ENCODE measurements at regions not wholly inside any gene's neighbourhood (a gene's known extent, or its start where the extent isn't known, plus 50 kb on each side); places are given as distances from the start of the nearest gene placed in this dataset.

DNA sequence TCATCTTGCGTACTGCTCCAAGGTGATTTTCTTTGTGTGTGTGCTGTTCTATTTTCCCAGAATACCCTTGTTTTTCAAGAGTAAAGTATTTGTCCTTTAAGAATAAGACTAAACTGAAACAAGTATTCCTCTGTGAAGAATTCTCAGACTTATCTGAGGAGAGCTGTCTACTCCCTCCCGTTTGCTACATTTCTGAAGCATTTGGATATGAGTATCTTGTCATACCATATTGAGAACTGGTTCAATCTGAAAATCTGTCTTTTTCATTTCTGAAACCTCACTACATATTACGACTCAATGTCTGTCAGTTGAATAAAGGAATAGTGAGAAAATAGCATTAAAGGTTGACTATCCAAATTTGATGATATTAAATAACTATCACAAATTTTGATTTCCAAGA, 159.4 kb downstream of the PMAIP1 start:
- H3K27me3 Mint-ChIP-seq = peaks cover 2% of the 10 kb centered on the region
- H3K27ac Mint-ChIP-seq = no peak overlapping the region
- no peaks in the 10 kb centered on the region for H3K36me3 Mint-ChIP-seq
- no peaks in the 10 kb centered on the region for H3K4me1 Mint-ChIP-seq
- no peaks in the 10 kb centered on the region for H3K9me3 Mint-ChIP-seq
- POLR2A ChIA-PET = no interaction called here
- no peak overlapping the region for H3K4me3 Mint-ChIP-seq
- ATAC-seq (ENCODE audit: low read depth) (no peak), DNase-seq (no peak)

DNA sequence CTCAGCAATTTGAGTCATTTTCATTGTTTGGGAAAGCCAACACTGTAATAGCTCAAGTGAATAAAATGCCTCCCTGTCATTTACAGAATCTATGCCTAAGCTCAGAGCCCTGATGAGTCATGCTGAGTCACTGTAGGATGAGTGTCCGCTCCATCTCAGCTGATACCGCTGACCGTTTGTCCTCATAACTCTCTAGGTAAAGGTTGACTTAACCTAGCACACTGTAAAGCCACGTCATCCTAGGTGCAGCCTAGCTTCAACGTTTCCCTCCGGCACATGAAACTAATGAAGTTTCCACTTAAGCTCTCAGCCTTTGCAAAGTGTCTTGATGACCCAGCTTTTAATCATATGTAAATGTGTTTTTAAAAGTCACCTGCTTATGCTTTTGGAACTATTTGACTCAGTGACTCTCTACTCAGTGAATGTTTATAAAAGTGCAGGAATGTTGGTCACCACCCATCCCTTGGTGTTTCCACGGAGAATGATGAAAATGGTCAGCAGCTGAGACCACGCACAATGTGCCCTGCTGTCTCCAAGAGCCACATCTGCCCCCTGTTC, 154.0 kb downstream of the PMAIP1 start:
- H3K9me3 Mint-ChIP-seq = peaks cover 1% of the 10 kb centered on the region
- POLR2A ChIA-PET = no interaction called here
- H3K36me3 Mint-ChIP-seq = no peaks in the 10 kb centered on the region
- H3K4me3 Mint-ChIP-seq = no peak overlapping the region
- no peaks in the 10 kb centered on the region for H3K27me3 Mint-ChIP-seq
- H3K27ac Mint-ChIP-seq = no peak overlapping the region
- DNase-seq (no peak), ATAC-seq (ENCODE audit: low read depth) (no peak)
- no peaks in the 10 kb centered on the region for H3K4me1 Mint-ChIP-seq

DNA sequence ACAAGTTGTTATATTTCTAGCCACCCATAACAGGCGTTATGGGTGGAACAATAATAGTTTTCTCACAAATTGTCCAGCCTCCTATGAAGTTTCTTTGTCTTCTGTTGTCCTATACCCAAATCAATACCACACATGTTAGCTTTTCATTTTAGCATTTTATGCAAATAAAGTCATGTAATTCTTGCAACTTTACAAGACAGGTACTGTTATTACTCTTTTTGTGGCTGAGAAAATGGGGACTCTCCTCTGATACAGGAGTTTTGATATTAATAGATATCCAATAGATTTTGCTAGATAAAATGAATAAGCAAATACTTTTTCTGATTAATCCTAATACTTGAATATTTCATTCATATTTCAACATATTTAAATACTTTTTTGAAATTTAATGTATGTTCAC, 151.0 kb downstream of the PMAIP1 start:
- ATAC-seq (ENCODE audit: low read depth) (no peak), DNase-seq (no peak)
- H3K4me3 Mint-ChIP-seq = no peak overlapping the region
- H3K36me3 Mint-ChIP-seq = no peaks in the 10 kb centered on the region
- H3K27ac Mint-ChIP-seq = no peak overlapping the region
- H3K4me1 Mint-ChIP-seq = no peaks in the 10 kb centered on the region
- POLR2A ChIA-PET = no interaction called here
- peaks cover 1% of the 10 kb centered on the region for H3K9me3 Mint-ChIP-seq
- peaks cover 2% of the 10 kb centered on the region for H3K27me3 Mint-ChIP-seq

DNA sequence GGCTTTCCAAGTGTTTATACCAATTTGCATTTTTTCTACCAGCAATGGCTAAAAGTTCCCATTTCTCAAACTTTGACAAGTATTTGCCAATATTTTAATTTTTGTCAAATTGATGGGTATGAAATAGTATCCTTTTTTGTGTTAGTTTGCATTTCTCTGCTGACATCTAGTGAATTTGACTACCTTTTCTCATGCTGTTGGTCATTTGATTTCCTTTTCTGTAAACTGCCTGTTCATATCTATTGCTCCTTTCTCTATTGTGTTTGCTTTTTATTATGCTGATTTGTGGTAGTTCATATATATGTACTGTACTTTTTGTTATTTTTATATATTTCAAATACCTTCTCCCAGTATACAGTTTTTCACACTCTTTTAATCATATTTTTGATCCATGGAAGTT, 149.4 kb downstream of the PMAIP1 start:
- H3K27ac Mint-ChIP-seq = no peak overlapping the region
- no peaks in the 10 kb centered on the region for H3K36me3 Mint-ChIP-seq
- no peak overlapping the region for H3K4me3 Mint-ChIP-seq
- H3K4me1 Mint-ChIP-seq = no peaks in the 10 kb centered on the region
- H3K9me3 Mint-ChIP-seq = peaks cover 1% of the 10 kb centered on the region
- H3K27me3 Mint-ChIP-seq = peaks cover 2% of the 10 kb centered on the region
- ATAC-seq (ENCODE audit: low read depth) (no peak), DNase-seq (no peak)
- POLR2A ChIA-PET = no interaction called here

DNA sequence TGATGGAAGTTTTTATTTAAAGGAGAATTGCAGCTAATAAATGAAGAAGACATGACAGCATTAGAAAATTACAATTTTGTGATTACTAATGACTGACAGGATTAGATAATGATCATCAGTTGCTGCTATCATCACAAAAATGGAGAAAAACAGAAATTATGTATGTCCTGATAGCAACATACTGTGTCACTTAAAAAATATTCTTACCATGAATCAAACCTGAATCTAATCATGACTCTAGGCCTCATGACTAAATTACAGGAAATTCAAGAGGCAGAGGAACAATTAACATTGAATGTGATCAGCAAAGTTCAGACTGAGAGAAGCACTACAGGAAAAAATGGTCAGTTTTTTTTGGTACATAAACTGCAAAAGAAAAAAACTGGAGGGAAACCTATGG, 147.8 kb downstream of the PMAIP1 start:
- Mint-ChIP-seq H3K4me1 (no peaks in the 10 kb centered on the region), H3K27ac (no peak overlapping the region), H3K27me3 (peaks cover 2% of the 10 kb centered on the region), H3K4me3 (no peak overlapping the region), H3K36me3 (no peaks in the 10 kb centered on the region), H3K9me3 (peaks cover 1% of the 10 kb centered on the region)
- ATAC-seq (ENCODE audit: low read depth) (no peak), DNase-seq (no peak)
- POLR2A ChIA-PET = no interaction called here

DNA sequence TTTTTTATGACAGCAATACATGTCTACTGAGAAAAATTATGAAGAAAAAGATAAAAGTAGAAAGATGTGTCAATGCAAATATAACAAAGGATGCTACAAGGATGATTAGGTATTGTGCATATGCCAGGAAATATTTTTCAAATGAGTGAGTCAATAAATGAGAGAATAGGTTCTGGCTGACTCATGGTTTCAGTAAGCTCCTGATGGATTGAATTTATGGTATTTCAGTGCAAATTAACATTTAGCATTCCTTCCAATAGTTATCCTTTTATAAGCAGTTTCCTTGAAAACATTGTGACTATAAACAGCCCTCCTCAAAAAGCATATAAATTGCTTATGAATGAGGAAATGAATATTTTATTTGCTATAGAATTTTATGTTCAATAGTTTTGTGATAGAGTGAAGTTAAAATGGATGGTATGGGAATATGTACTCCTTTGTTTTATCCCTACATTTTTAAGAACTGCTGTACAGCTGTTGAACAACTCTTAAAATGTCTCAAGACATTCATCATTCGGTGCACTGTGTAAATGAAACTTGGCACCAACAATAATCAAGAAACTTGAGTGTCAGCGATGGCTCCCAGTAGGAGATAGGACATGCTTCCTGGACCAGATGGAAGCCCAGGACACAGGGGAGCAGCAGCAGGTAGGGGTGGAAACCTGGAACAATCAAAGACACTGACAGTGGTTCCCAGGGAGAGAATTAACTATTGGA, 144.7 kb downstream of the PMAIP1 start:
- Mint-ChIP-seq H3K27ac (no peak overlapping the region), H3K4me3 (no peak overlapping the region), H3K9me3 (peaks cover 1% of the 10 kb centered on the region), H3K36me3 (no peaks in the 10 kb centered on the region), H3K4me1 (no peaks in the 10 kb centered on the region), H3K27me3 (peaks cover 2% of the 10 kb centered on the region)
- no peak for ATAC-seq (ENCODE audit: low read depth)
- POLR2A ChIA-PET = no interaction called here
- no peak for DNase-seq

DNA sequence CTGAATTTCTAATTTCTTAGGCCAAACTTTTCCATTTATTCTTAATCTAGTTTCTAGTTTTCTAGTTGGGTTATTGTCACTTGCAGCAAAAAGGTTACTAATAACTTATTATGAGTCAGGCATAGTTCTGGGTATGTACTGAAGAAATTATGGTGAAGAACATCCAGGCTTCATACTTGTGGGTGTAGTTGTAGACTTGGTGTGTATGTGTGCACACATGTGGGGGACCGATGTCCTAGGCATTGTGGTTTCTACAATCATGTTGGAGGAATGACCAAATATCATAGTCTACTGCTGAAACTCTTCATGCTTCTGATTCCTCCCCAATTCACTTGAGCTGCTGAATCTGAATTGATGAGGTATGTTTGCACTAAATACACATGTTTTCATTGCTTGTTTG, 141.2 kb downstream of the PMAIP1 start:
- DNase-seq (no peak), ATAC-seq (ENCODE audit: low read depth) (no peak)
- H3K4me3 Mint-ChIP-seq = no peak overlapping the region
- no peaks in the 10 kb centered on the region for H3K36me3 Mint-ChIP-seq
- no peaks in the 10 kb centered on the region for H3K4me1 Mint-ChIP-seq
- no peak overlapping the region for H3K27ac Mint-ChIP-seq
- no peaks in the 10 kb centered on the region for H3K9me3 Mint-ChIP-seq
- POLR2A ChIA-PET = no interaction called here
- H3K27me3 Mint-ChIP-seq = no peaks in the 10 kb centered on the region

DNA sequence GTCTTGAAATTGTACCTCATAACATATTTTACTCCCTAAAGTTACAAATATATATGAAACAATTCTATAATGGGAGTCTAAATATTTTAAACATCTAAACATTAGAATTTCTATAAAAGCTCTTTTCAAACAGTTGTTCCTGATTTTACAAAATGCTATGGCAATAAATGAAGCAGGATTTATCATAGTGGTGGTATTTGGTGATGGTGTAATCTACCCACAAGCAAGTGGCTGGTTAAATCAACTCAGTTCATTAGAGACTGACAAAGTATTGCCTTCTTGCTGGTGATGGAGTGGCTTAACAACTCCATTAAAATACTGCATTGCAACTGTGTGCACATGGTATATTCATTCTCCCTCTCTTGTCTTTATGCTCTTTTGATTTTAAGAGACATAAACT, 138.9 kb downstream of the PMAIP1 start:
- H3K27me3 Mint-ChIP-seq = no peaks in the 10 kb centered on the region
- H3K36me3 Mint-ChIP-seq = no peaks in the 10 kb centered on the region
- H3K27ac Mint-ChIP-seq = no peak overlapping the region
- no peak overlapping the region for H3K4me3 Mint-ChIP-seq
- DNase-seq (no peak), ATAC-seq (ENCODE audit: low read depth) (no peak)
- no peaks in the 10 kb centered on the region for H3K4me1 Mint-ChIP-seq
- POLR2A ChIA-PET = no interaction called here
- H3K9me3 Mint-ChIP-seq = no peaks in the 10 kb centered on the region

DNA sequence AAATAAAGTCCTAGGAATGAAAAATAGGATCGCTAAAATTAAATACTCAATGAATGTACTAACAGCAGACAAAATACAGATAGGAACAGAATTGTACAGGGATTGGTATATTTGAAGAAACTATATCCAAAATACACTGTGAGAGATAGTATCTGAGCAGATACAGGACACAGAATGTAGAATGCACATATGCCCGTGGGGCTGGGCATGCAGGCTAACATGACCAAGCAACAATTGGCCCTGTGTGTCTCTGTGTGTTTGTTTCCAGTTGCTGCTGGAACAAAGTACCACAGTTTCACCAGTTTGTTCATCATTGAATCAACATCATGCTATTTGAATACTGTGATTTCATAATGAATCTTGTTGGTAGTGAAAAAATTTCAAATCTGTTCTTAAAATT, 127.6 kb downstream of the PMAIP1 start:
- peaks cover 5% of the 10 kb centered on the region for H3K27me3 Mint-ChIP-seq
- H3K4me1 Mint-ChIP-seq = no peaks in the 10 kb centered on the region
- no peaks in the 10 kb centered on the region for H3K9me3 Mint-ChIP-seq
- POLR2A ChIA-PET = no interaction called here
- no peak for ATAC-seq (ENCODE audit: low read depth)
- H3K4me3 Mint-ChIP-seq = no peak overlapping the region
- H3K36me3 Mint-ChIP-seq = no peaks in the 10 kb centered on the region
- H3K27ac Mint-ChIP-seq = no peak overlapping the region
- DNase-seq = no peak

DNA sequence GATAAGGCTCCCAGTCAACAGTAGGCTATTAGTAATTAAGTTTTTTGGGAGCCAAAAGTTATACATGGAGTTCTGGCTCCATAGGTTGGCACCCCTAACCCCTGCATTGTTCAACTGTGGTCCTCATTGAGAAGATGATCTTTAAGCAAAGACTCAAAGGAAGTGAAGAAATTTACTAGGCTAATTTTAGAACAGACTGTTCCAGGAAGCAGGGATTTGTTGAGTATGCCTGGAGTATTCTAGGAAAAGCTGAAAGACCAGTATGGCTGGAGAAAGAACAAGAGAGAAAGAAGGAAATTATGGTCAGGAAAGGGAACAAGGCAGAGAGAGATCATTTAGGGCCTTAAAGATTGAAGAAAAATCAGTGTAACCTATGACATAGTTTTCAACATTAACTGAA, 125.1 kb downstream of the PMAIP1 start:
- ATAC-seq (ENCODE audit: low read depth) = no peak
- H3K27ac Mint-ChIP-seq = no peak overlapping the region
- no peak overlapping the region for H3K4me3 Mint-ChIP-seq
- no peaks in the 10 kb centered on the region for H3K9me3 Mint-ChIP-seq
- no peaks in the 10 kb centered on the region for H3K36me3 Mint-ChIP-seq
- no peak for DNase-seq
- peaks cover 10% of the 10 kb centered on the region for H3K27me3 Mint-ChIP-seq
- POLR2A ChIA-PET = no interaction called here
- no peaks in the 10 kb centered on the region for H3K4me1 Mint-ChIP-seq

DNA sequence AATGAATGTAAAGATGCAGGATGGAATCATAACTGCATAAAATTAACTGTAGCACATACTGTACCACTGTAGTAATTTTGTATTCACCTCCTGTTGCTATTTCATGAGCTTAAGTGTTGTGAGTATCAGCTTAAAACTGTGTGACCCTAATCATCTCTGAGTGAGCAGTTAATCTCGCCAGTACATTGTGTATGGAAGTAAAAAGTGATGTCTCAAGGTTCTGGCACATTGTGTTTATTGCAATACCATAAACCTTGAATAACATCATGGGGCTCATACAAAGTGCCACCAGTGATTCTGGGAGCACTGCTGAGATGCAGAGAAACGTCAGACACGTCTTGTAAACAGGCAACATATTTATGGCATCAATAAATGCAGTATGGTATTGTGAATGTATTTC, 124.5 kb downstream of the PMAIP1 start:
- Mint-ChIP-seq H3K4me1 (no peaks in the 10 kb centered on the region), H3K4me3 (no peak overlapping the region), H3K36me3 (no peaks in the 10 kb centered on the region), H3K9me3 (no peaks in the 10 kb centered on the region), H3K27ac (no peak overlapping the region), H3K27me3 (peaks cover 10% of the 10 kb centered on the region)
- POLR2A ChIA-PET = no interaction called here
- DNase-seq (no peak), ATAC-seq (ENCODE audit: low read depth) (no peak)

DNA sequence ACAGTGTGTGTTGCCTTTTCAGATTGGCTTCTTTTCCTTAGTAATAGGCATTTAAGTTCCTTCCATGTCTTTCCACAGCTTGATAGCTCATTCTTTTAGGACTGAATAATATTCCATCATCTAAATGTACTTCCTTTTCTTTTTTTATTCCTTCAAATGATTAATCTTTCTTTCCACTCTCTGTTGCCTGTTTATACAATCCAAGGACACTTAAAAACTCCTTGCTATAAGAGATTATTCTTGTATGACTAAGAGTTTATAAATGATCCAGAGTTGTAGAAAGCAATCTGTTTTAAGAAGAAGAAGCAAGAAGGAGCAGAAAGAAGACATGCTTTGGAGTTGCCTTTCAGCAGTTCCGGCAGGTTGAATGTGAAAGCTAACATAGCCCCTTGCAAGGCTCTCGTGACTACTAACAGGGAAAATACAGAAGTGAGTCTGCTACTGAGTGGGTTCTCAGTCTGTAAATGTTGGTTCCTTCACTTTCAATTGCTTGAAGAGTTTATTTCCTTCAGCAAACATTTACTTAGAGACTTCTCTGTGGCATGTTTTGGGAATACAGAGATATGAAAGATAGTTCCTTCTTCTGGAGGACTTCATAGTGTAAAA, 123.0 kb downstream of the PMAIP1 start:
- no peak for DNase-seq
- no peaks in the 10 kb centered on the region for H3K9me3 Mint-ChIP-seq
- H3K27me3 Mint-ChIP-seq = peaks cover 10% of the 10 kb centered on the region
- no peak for ATAC-seq (ENCODE audit: low read depth)
- no peaks in the 10 kb centered on the region for H3K4me1 Mint-ChIP-seq
- POLR2A ChIA-PET = no interaction called here
- no peak overlapping the region for H3K4me3 Mint-ChIP-seq
- no peak overlapping the region for H3K27ac Mint-ChIP-seq
- H3K36me3 Mint-ChIP-seq = no peaks in the 10 kb centered on the region

DNA sequence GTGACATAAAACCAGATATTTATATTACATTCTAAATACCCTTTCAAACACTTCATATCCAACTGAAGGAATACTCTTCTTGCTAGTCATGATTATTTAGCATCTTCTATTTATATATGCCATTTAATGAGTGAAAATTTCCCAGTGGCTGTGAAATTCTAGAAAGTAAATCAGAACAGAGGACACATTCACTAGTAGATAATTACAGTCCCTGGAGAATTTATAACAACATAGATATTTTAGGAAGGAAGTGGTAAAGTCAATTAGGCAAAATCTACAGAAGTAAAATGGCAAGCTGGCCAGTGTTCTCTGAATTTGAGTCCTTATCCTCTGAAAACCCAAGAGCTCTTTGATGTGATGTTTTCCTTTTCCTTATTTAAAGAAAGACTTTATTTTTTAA, 121.8 kb downstream of the PMAIP1 start:
- Mint-ChIP-seq H3K27me3 (peaks cover 10% of the 10 kb centered on the region), H3K9me3 (no peaks in the 10 kb centered on the region), H3K4me3 (no peak overlapping the region), H3K27ac (no peak overlapping the region), H3K4me1 (no peaks in the 10 kb centered on the region), H3K36me3 (no peaks in the 10 kb centered on the region)
- POLR2A ChIA-PET = no interaction called here
- no peak for DNase-seq
- no peak for ATAC-seq (ENCODE audit: low read depth)

DNA sequence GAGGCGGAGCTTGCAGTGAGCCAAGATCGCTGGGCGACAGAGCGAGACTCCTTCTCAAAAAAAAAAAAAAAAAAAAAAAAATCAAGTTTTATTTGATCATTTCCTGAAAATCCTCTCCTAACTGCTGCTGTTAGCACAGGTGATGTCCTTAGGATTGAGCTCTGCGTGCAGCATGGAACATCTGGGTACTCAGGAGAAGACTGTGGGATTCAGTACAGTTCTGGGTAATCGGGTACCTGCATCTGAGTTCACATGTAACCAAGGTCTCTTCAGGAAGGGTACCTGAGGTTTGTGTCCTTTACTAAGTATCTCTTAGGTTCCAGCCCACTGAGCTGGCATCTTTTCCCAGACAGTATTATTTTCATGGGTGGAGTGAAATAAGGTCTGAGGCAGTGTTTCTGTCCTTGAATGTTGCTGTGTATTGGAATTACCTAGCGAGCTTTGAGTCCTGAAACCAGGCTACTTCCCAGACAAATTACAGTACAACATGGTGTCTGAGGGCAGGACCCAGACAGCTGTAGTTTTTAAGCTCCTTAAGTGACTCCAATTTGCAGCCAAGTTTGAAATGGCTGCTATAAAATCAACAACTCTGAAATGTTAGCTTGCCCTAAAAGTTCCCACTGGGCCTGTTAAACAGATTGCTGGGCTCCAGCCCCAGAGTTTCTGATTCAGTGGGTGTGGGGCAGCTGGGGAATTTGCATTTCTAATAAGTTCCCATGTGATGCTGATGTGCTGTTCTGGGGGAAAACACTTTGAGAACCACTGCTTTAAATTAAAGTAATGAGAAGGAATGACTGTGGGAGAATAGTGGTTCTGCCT, 120.5 kb downstream of the PMAIP1 start:
- POLR2A ChIA-PET = interaction anchor here (0.7 kb wide), 1 partner anchor 961 kb away, joined by 4 read pairs; no protein-coding TSS in a partner anchor
- no peak for DNase-seq
- H3K27me3 Mint-ChIP-seq = peaks cover 8% of the 10 kb centered on the region
- H3K4me3 Mint-ChIP-seq = no peak overlapping the region
- no peaks in the 10 kb centered on the region for H3K36me3 Mint-ChIP-seq
- ATAC-seq (ENCODE audit: low read depth) = no peak
- no peaks in the 10 kb centered on the region for H3K4me1 Mint-ChIP-seq
- no peaks in the 10 kb centered on the region for H3K9me3 Mint-ChIP-seq
- no peak overlapping the region for H3K27ac Mint-ChIP-seq
